Endothelial cell of umbilical vein (primary cell): ENCODE measurements at regions not wholly inside any gene's neighbourhood (a gene's known extent, or its start where the extent isn't known, plus 50 kb on each side); places are given as distances from the start of the nearest gene placed in this dataset.

ENCODE experiments used
- BruUV-seq: library from RNA; stranded (reverse); fragments of 400-500 nt; replicated peaks from 2 replicates; lab custom pipeline; 2021; lab: Mats Ljungman, UMichigan
- CTCF ChIA-PET: fragments of 300-600, 350-600 bp; sonication (Branson Sonifier 250); formaldehyde crosslinking; loops from one replicate; lab custom pipeline; 2021; ENCODE audit warnings: antibody characterized with exemption, inconsistent platforms; lab: Charles Lee
- POLR2A ChIA-PET: fragments of 300-600, 350-600 bp; sonication (Branson Sonifier 250); formaldehyde crosslinking; loops from one replicate; lab custom pipeline; 2021; ENCODE audit warnings: antibody characterized with exemption, inconsistent platforms; lab: Charles Lee
- DNase-seq: peaks from one replicate; pipeline ENCODE4 v3.0.0-alpha.2; 2011; ENCODE audit warnings: low read depth, low spot score
- FAIRE-seq: peaks from 2 replicates; lab custom pipeline; 2011; peaks lifted over from hg19 to GRCh38; lab: Jason Lieb, UNC
- H2AFZ ChIP-seq: 2 replicates; pipeline ENCODE4 v1.6.0; 2012; ENCODE audit warnings: low read depth, low read length, control low read depth, inconsistent platforms
- H3K27ac ChIP-seq: 2 replicates; pipeline ENCODE4 v1.5.1; 2011; ENCODE audit warnings: low read depth, mild to moderate bottlenecking, control low read depth, low read length, moderate library complexity; ENCODE audit not compliant: insufficient read depth
- H3K27me3 ChIP-seq, 2 experiments: 2 replicates each; pipeline versions ENCODE4 v1.6.0 to v1.6.1; 2011; ENCODE audit warnings: low read length in 2 of 2, mixed read lengths in 1 of 2; ENCODE audit not compliant: control insufficient read depth in 2 of 2, insufficient read depth in 2 of 2
- H3K36me3 ChIP-seq, 2 experiments: 2 replicates in 1 of 2; 3 replicates in 1 of 2; pipeline ENCODE4 v1.5.1; 2011; ENCODE audit warnings: low read length in 2 of 2, mild to moderate bottlenecking in 1 of 2, moderate library complexity in 1 of 2; ENCODE audit not compliant: control insufficient read depth in 2 of 2, insufficient read depth in 2 of 2; ENCODE audit errors: extremely low read depth in 1 of 2
- H3K4me1 ChIP-seq: 3 replicates; pipeline ENCODE4 v1.5.1; 2011; ENCODE audit warnings: mild to moderate bottlenecking, low read length; ENCODE audit not compliant: control insufficient read depth, insufficient read depth; ENCODE audit errors: extremely low read depth
- H3K4me2 ChIP-seq: 2 replicates; pipeline ENCODE4 v1.6.1; 2011; ENCODE audit warnings: low read length, control low read depth, mixed read lengths; ENCODE audit not compliant: insufficient read depth
- H3K4me3 ChIP-seq, 3 experiments: fragments of 200-600 bp in 1 of 3; sonication (generic), shearing (Covaris generic) in 1 of 3; replicated peaks in 1 of 3; 2 replicates each; pipeline ENCODE4 v1.5.1; 2011 to 2016; ENCODE audit warnings: control low read depth in 3 of 3, low read length in 3 of 3, mild to moderate bottlenecking in 2 of 3, inconsistent platforms in 1 of 3, low read depth in 1 of 3, moderate library complexity in 1 of 3; ENCODE audit not compliant: insufficient read depth in 1 of 3
- H3K79me2 ChIP-seq: 2 replicates; pipeline ENCODE4 v1.6.0; 2012; ENCODE audit warnings: low read length, inconsistent platforms; ENCODE audit not compliant: control insufficient read depth, insufficient read depth
- H3K9ac ChIP-seq: replicated peaks from 2 replicates; pipeline ENCODE3; 2011; ENCODE audit warnings: low read length, control low read depth; ENCODE audit not compliant: insufficient read depth; ENCODE audit errors: extremely low read depth
- H3K9me1 ChIP-seq: replicated peaks from 3 replicates; pipeline ENCODE4 v1.6.0; 2011; ENCODE audit warnings: mild to moderate bottlenecking, low read length; ENCODE audit not compliant: control insufficient read depth, insufficient read depth; ENCODE audit errors: extremely low read depth
- H3K9me3 ChIP-seq: replicated peaks from 2 replicates; pipeline ENCODE4 v1.5.1; 2012; ENCODE audit warnings: low read length, inconsistent platforms; ENCODE audit not compliant: control insufficient read depth, insufficient read depth
- H4K20me1 ChIP-seq: replicated peaks from 2 replicates; pipeline ENCODE3; 2011; ENCODE audit warnings: mild to moderate bottlenecking, low read length; ENCODE audit not compliant: control insufficient read depth, insufficient read depth; ENCODE audit errors: extremely low read depth
- EZH2 ChIP-seq: IDR thresholded peaks from 2 replicates; pipeline ENCODE4 v1.6.1; 2012; ENCODE audit warnings: borderline replicate concordance, low read depth, mild to moderate bottlenecking, moderate library complexity, low read length, inconsistent platforms; ENCODE audit not compliant: severe bottlenecking
- FOS ChIP-seq: IDR thresholded peaks from 2 replicates; pipeline ENCODE4 v1.6.1; 2011; ENCODE audit warnings: mild to moderate bottlenecking, low read length, moderate library complexity, borderline replicate concordance; ENCODE audit not compliant: insufficient read depth
- GATA2 ChIP-seq: IDR thresholded peaks from 2 replicates; pipeline ENCODE4 v1.7.0; 2011; ENCODE audit warnings: low read depth, mild to moderate bottlenecking, moderate library complexity, mixed read lengths, low read length; ENCODE audit not compliant: insufficient read length, insufficient read depth
- JUN ChIP-seq: IDR thresholded peaks from 2 replicates; pipeline ENCODE4 v1.6.1; 2011; ENCODE audit warnings: borderline replicate concordance, low read depth; ENCODE audit not compliant: insufficient read length, insufficient read depth
- MYC ChIP-seq: IDR thresholded peaks from one replicate; pipeline ENCODE4 v1.6.1; 2011; ENCODE audit warnings: mild to moderate bottlenecking, low read depth, low read length
- POLR2A ChIP-seq: IDR thresholded peaks from 2 replicates; pipeline ENCODE4 v1.6.1; 2012; ENCODE audit warnings: low read depth, mild to moderate bottlenecking, control low read depth, low read length
- POLR2AphosphoS5 ChIP-seq: IDR thresholded peaks from 2 replicates; pipeline ENCODE4 v1.6.1; 2012; ENCODE audit warnings: low read depth, mild to moderate bottlenecking, control low read depth, low read length, moderate library complexity; ENCODE audit not compliant: insufficient read depth
- dilution Hi-C: fragments of 300-500 bp; cut with MboI; formaldehyde crosslinking; loops from one replicate; pipeline ENCODE4 v1.15.0; 2019; ENCODE audit warnings: low sequenced_read_pairs; ENCODE audit not compliant: extremely low pct_ligation_motif_present
- intact Hi-C: fragments of 100-400 bp; cut with micrococcal nuclease; formaldehyde crosslinking; loops from one replicate; pipeline ENCODE4 v1.10.0; 2022
- TF ChIP-seq, protein P1 (sequence below), 2 donors: IDR thresholded peaks; 1 replicate in 1 of 2; 2 replicates in 1 of 2; pipeline ENCODE4 v1.5.1; 2011; ENCODE audit warnings: low read length in 2 of 2, mild to moderate bottlenecking in 2 of 2, moderate library complexity in 2 of 2, control low read depth in 1 of 2, inconsistent platforms in 1 of 2, low read depth in 1 of 2; ENCODE audit not compliant: insufficient read depth in 1 of 2; ENCODE audit errors: extremely low read depth in 1 of 2
- TF ChIP-seq, protein P2 (sequence below): IDR thresholded peaks from 2 replicates; pipeline ENCODE4 v1.6.1; 2011; ENCODE audit not compliant: insufficient read depth, insufficient read length

DNA sequence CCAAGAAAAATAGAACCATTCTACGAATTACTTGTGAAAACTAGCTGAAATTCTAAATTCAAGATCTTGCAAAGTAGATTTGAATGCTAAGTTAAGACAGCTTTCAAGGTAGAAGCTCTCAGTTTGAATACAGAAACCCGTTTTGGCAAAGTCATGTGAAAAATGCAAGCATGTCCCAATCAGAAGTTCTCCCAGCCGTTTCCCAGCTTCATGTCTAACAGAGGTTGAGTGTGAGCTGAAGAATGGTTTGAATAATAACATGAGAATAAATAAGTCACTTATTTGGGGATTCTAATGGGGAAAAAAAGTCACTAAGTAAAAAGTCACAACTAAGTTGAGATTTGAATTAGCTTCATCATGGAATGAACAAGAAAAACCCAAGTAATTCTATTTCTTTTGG, 152.5 kb upstream of the MAP3K1 start:
- intact Hi-C loops (no loop called here), dilution Hi-C loops (no loop called here)
- Histone ChIP-seq H3K4me1 (no peaks in the 10 kb centered on the region), H3K9me1 (no peaks in the 10 kb centered on the region), H3K9me3 (no peaks in the 10 kb centered on the region), H3K4me3 (no peak overlapping the region), H3K4me2 (no peak overlapping the region), H3K9ac (no peak overlapping the region), H3K79me2 (no peaks in the 10 kb centered on the region), H2AFZ (no peak overlapping the region), H3K36me3 (no peaks in the 10 kb centered on the region), H4K20me1 (no peaks in the 10 kb centered on the region), H3K27ac (no peak overlapping the region), H3K27me3 (peaks cover 17 to 24% of the 10 kb centered on the region in 2 experiments)
- no TSS peak for BruUV-seq
- no peak for FAIRE-seq
- no peak for TF ChIP-seq FOS
- no peak for TF ChIP-seq POLR2AphosphoS5
- no peak for TF ChIP-seq EZH2
- no peak for TF ChIP-seq JUN
- TF ChIP-seq POLR2A: no peak
- ChIA-PET CTCF (interaction anchor here (1.6 kb wide), 1 partner anchor 16 kb away, joined by 3 read pairs; no protein-coding TSS in a partner anchor), POLR2A (no interaction called here)
- no peak for DNase-seq

DNA sequence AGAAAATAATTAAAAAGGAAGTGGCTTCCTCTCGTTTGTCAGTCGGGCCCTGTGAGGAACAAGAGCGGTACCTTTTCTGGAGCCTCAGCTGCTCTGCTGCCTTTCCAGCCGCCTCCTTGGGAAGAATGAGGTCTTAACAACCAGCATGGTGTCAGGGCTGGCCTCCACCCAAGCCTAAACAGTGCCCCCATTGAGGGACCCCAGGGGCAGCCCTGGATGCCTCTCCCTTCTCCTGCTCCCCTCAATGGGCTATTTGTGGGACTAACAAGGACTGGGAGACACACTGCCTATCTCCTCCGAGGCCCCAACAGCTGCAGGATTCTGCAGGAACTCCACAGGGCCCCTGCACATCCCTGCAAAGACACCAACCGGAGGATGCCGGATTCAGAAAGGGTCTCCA, 155.4 kb upstream of the MAP3K1 start:
- intact Hi-C loops: no loop called here
- no peak for DNase-seq
- Histone ChIP-seq H4K20me1 (no peaks in the 10 kb centered on the region), H3K4me2 (no peak overlapping the region), H3K9me1 (no peaks in the 10 kb centered on the region), H3K27me3 (peaks cover 15 to 21% of the 10 kb centered on the region in 2 experiments), H3K4me1 (no peaks in the 10 kb centered on the region), H3K9ac (no peak overlapping the region), H3K9me3 (no peaks in the 10 kb centered on the region), H3K4me3 (no peak overlapping the region), H3K36me3 (no peaks in the 10 kb centered on the region), H3K27ac (no peak overlapping the region), H2AFZ (no peak overlapping the region), H3K79me2 (no peaks in the 10 kb centered on the region)
- TF ChIP-seq, protein P1, sequence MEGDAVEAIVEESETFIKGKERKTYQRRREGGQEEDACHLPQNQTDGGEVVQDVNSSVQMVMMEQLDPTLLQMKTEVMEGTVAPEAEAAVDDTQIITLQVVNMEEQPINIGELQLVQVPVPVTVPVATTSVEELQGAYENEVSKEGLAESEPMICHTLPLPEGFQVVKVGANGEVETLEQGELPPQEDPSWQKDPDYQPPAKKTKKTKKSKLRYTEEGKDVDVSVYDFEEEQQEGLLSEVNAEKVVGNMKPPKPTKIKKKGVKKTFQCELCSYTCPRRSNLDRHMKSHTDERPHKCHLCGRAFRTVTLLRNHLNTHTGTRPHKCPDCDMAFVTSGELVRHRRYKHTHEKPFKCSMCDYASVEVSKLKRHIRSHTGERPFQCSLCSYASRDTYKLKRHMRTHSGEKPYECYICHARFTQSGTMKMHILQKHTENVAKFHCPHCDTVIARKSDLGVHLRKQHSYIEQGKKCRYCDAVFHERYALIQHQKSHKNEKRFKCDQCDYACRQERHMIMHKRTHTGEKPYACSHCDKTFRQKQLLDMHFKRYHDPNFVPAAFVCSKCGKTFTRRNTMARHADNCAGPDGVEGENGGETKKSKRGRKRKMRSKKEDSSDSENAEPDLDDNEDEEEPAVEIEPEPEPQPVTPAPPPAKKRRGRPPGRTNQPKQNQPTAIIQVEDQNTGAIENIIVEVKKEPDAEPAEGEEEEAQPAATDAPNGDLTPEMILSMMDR (IDR thresholded peaks at IDR 0.05; ENCODE audit: extremely low read depth in 1 of 2, insufficient read depth in 1 of 2, low read depth in 1 of 2, low read length in 2 of 2): no peak
- TF ChIP-seq EZH2 (no peak), POLR2A (no peak), GATA2 (no peak), FOS (no peak), MYC (no peak), POLR2AphosphoS5 (no peak), JUN (no peak)
- TF ChIP-seq, protein P2, sequence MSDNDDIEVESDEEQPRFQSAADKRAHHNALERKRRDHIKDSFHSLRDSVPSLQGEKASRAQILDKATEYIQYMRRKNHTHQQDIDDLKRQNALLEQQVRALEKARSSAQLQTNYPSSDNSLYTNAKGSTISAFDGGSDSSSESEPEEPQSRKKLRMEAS: no peak
- dilution Hi-C loops: no loop called here
- FAIRE-seq: no peak
- CTCF ChIA-PET: no interaction called here
- POLR2A ChIA-PET: no interaction called here
- BruUV-seq: no TSS peak
